WTC11 (cell line): ENCODE measurements at regions not wholly inside any gene's neighbourhood (a gene's known extent, or its start where the extent isn't known, plus 50 kb on each side); places are given as distances from the start of the nearest gene placed in this dataset.

Source experiments
- JUN ChIP-seq: sonication (generic); formaldehyde crosslinking; IDR thresholded peaks from 2 replicates; pipeline ENCODE4 v1.8.0; 2023; ENCODE audit warnings: mild to moderate bottlenecking, missing genetic modification reagents
- ZNF232 ChIP-seq: sonication (generic); formaldehyde crosslinking; IDR thresholded peaks from 2 replicates; pipeline ENCODE4 v1.8.0; 2022; ENCODE audit warnings: mild to moderate bottlenecking, missing genetic modification reagents
- TF ChIP-seq, protein P1 (sequence below): sonication (generic); formaldehyde crosslinking; IDR thresholded peaks from 2 replicates; pipeline ENCODE4 v1.8.0; 2022; ENCODE audit warnings: mild to moderate bottlenecking, missing genetic modification reagents

DNA sequence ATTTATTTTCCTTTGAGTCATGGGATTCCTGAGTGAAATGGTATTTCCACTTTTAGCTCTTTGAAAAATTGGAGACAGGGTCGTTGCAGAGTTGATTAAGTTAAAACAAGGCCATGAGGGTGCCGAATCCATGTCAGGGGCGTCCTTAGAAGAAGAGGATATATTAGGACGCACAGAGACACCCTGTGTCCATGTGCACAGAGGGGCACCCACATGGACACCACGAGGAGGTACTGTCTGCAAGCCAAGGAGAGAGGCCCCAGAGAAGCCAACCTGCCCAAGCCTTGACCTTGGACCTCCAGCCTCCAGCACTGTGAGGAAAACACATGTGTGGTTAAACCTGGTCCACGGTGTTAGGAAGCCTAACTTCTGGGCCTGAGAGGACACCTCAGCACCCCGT lies 113.9 kb upstream of the THBS2 start:
- TF ChIP-seq JUN (CRISPR knock-in tag) (no peak), ZNF232 (CRISPR knock-in tag) (no peak)
- TF ChIP-seq, protein P1, sequence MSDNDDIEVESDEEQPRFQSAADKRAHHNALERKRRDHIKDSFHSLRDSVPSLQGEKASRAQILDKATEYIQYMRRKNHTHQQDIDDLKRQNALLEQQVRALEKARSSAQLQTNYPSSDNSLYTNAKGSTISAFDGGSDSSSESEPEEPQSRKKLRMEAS, result no peak
